Neutrophil (primary cell): ENCODE measurements at regions not wholly inside any gene's neighbourhood (a gene's known extent, or its start where the extent isn't known, plus 50 kb on each side); places are given as distances from the start of the nearest gene placed in this dataset.
A peak's percentile ranks its signal among the peaks of the same experiment; 100 is the strongest.

ENCODE experiments used
- H3K27ac ChIP-seq: fragments of 200-600 bp; sonication (generic); 2 replicates; pipeline ENCODE4 v1.5.1; 2016; ENCODE audit warnings: mild to moderate bottlenecking, moderate library complexity
- H3K27me3 ChIP-seq: fragments of 200-600 bp; sonication (generic); 2 replicates; pipeline ENCODE4 v1.6.0; 2016; ENCODE audit warnings: mild to moderate bottlenecking
- H3K36me3 ChIP-seq: fragments of 200-600 bp; sonication (generic); 2 replicates; pipeline ENCODE4 v1.5.1; 2017
- H3K4me1 ChIP-seq, 2 experiments: fragments of 200-600 bp in 1 of 2; sonication (generic) in 1 of 2; 1 replicate in 1 of 2; 2 replicates in 1 of 2; pipeline versions ENCODE4 v1.5.1 to v1.6.1; 2013 to 2016; ENCODE audit warnings: low read depth in 1 of 2, low read length in 1 of 2, mild to moderate bottlenecking in 1 of 2, moderate library complexity in 1 of 2; ENCODE audit not compliant: control insufficient read depth in 1 of 2, insufficient read depth in 1 of 2
- H3K4me3 ChIP-seq, 2 experiments: fragments of 200-600 bp in 1 of 2; sonication (generic) in 1 of 2; 1 replicate in 1 of 2; 2 replicates in 1 of 2; pipeline ENCODE4 v1.5.1; 2013 to 2016; ENCODE audit warnings: low read depth in 1 of 2, low read length in 1 of 2, mild to moderate bottlenecking in 1 of 2, moderate library complexity in 1 of 2
- H3K9me3 ChIP-seq: fragments of 200-600 bp; sonication (generic); 2 replicates; pipeline ENCODE4 v1.5.1; 2016
- TF ChIP-seq, protein P1 (sequence below): fragments of 200-600 bp; sonication (generic); IDR thresholded peaks from 2 replicates; pipeline ENCODE4 v1.5.1; 2016; ENCODE audit warnings: antibody characterized with exemption

DNA sequence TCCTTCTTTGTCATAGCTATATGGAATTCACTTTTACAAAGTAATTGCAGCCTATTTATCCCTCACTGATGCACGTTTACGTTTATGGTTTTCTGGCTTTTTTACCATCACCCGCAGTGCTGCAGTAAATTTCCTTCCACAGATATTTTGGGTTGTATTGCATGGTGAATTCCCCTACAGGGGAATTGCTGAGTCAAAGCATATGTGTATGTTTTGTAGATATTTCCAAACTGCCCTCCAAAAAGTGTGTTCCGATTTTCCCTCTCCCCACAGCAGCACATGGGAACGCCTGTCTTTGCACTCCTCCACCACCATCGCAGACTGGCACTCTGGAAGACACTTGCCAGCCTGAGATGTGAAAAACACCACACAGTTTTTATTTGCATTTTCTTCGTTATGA lies 80.6 kb upstream of the UXS1 start:
- Histone ChIP-seq H3K36me3 (no peaks in the 10 kb centered on the region), H3K27ac (no peak overlapping the region), H3K4me1 (peaks cover 7 to 8% of the 10 kb centered on the region in 2 experiments), H3K4me3 (no peak overlapping the region), H3K9me3 (no peaks in the 10 kb centered on the region), H3K27me3 (peaks cover 1% of the 10 kb centered on the region)
- TF ChIP-seq, protein P1, sequence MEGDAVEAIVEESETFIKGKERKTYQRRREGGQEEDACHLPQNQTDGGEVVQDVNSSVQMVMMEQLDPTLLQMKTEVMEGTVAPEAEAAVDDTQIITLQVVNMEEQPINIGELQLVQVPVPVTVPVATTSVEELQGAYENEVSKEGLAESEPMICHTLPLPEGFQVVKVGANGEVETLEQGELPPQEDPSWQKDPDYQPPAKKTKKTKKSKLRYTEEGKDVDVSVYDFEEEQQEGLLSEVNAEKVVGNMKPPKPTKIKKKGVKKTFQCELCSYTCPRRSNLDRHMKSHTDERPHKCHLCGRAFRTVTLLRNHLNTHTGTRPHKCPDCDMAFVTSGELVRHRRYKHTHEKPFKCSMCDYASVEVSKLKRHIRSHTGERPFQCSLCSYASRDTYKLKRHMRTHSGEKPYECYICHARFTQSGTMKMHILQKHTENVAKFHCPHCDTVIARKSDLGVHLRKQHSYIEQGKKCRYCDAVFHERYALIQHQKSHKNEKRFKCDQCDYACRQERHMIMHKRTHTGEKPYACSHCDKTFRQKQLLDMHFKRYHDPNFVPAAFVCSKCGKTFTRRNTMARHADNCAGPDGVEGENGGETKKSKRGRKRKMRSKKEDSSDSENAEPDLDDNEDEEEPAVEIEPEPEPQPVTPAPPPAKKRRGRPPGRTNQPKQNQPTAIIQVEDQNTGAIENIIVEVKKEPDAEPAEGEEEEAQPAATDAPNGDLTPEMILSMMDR = no peak

DNA sequence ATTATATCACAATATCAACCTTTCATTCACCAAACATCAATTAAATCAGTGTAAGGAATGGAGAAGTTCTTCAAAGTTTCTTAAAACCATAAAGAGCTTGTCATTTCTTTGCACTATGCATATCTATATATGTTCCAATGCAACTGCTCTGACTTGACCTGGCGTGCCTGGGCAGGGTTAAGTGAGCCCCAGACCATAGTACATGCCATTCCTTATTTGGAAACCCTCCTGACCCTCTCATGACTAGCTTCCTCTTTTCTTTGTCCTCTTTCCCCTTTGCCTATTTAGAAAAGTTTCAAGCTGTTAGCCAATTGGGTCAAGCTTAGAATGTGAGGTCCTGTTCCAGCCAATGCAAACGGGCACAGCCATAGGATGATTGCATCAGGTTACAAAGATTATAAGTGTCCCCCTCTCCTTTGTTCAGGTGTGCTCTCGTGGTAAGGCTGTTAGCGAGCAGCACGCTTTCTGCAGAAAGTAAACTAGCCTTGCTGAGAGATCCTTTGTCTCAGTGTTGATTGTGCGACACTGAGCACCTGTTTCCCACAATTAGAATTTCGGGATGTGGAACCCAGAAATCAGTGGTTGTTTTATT lies 78.2 kb upstream of the UXS1 start:
- TF ChIP-seq, protein P1 = no peak
- H3K9me3 ChIP-seq = no peaks in the 10 kb centered on the region
- H3K4me1 ChIP-seq = peaks cover 7 to 11% of the 10 kb centered on the region in 2 experiments
- H3K36me3 ChIP-seq = no peaks in the 10 kb centered on the region
- no peak overlapping the region for H3K4me3 ChIP-seq
- peaks cover 4% of the 10 kb centered on the region for H3K27me3 ChIP-seq
- no peak overlapping the region for H3K27ac ChIP-seq

DNA sequence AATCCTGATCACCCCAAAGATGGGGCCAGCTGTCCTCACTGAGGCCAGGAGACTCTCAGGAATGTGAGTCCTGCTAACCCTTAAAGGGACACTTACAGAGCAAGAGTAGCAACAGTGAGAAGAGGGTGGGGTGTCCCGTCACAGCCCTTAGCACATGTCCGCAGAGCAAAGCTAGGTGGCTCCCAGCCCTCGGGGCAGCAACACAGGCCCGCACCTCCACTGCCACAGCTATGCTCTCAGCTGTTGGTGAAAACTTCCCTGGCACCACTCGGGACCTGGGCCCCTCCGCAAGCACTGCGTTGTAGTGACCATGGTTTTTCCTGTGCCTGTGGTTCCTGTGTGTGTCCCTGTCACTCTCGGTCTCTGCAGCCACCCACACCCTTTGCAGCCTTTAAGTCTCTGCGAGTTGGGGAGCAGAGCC lies 76.4 kb upstream of the UXS1 start:
- peak overlapping the region; percentile 58 to 70 for H3K4me3 ChIP-seq

DNA sequence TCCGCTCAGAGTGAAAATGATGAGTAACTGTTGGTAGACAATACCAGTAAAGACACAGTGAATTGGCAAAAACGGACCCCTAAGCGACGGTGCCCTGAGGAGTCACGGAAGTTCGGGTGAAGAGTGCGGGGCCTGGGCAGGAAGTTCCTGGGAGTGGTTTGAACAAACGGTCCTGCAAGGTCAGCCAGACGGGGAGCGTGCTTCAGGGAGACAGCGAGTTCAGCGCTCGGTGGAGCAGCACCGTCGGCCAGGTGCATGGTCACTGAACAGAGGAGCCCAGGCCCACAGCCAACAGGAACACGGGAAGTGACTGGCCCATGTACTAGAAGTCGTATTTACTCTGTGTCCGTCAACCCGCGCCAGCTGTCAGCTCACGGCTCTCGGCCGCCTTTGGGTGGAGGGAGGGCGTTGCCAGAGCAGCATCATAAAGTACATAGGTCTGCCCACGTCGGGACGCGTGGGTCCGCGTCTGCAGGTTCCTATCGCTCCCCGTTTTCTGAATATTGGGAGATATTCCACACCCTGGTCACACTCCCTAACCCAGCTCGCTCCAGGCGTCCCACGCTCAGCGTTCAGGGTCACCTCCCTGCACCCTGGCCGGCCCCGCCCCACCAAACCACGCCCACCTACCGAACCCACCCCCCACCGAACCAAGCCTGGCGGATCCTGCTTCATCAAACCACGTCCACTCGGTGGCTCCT lies 75.6 kb upstream of the UXS1 start:
- Histone ChIP-seq H3K36me3 (no peaks in the 10 kb centered on the region), H3K4me1 (peaks cover 7 to 11% of the 10 kb centered on the region in 2 experiments), H3K27me3 (peaks cover 4% of the 10 kb centered on the region), H3K9me3 (no peaks in the 10 kb centered on the region), H3K4me3 (peak overlapping the region; percentile 58 to 70), H3K27ac (no peak overlapping the region)
- TF ChIP-seq, protein P1 = no peak

More for the DNA sequence above, 76.4 kb upstream of the UXS1 start:
- H3K9me3 ChIP-seq = no peaks in the 10 kb centered on the region
- no peaks in the 10 kb centered on the region for H3K36me3 ChIP-seq
- H3K27ac ChIP-seq = no peak overlapping the region
- TF ChIP-seq, protein P1 = no peak
- peaks cover 4% of the 10 kb centered on the region for H3K27me3 ChIP-seq
- peaks cover 7 to 11% of the 10 kb centered on the region in 2 experiments for H3K4me1 ChIP-seq

DNA sequence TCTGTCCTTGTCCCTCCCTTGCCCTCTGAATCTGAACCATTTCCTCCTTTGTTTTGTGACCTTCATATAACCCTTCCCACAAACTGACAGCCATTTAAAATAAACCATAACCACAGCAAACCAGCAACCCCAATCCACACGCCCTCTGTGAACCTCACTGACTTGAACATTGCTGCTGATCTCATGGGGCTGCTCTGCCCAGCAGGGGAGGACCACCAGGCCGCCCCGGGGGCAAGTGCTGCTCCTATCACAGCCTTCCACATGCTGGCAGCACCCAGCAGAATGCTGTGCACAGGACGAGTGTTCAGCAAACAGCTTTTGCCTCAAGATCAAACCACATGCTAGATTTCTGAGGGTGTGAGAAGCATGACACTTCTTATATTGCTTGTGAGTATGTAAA lies 73.9 kb upstream of the UXS1 start:
- TF ChIP-seq, protein P1 = no peak
- Histone ChIP-seq H3K27me3 (peaks cover 4% of the 10 kb centered on the region), H3K27ac (no peak overlapping the region), H3K4me1 (peaks cover 7 to 11% of the 10 kb centered on the region in 2 experiments), H3K9me3 (no peaks in the 10 kb centered on the region), H3K4me3 (no peak overlapping the region), H3K36me3 (no peaks in the 10 kb centered on the region)
